WERI-Rb-1 (cell line): ENCODE measurements at regions not wholly inside any gene's neighbourhood (a gene's known extent, or its start where the extent isn't known, plus 50 kb on each side); places are given as distances from the start of the nearest gene placed in this dataset.

Source experiments
- DNase-seq: peaks from one replicate; pipeline ENCODE4 v3.0.0-alpha.2; 2020
- H3K27ac ChIP-seq: fragments of 250-450 bp; sonication (Bioruptor Pico); 2 replicates; pipeline ENCODE4 v1.5.1; 2020; ENCODE audit warnings: mild to moderate bottlenecking, moderate library complexity
- H3K27me3 ChIP-seq: fragments of 250-450 bp; sonication (Bioruptor Pico); 2 replicates; pipeline ENCODE4 v1.5.1; 2021; ENCODE audit warnings: mild to moderate bottlenecking, low read depth, moderate library complexity; ENCODE audit not compliant: insufficient read depth, severe bottlenecking
- H3K36me3 ChIP-seq: fragments of 250-450 bp; sonication (Bioruptor Pico); 2 replicates; pipeline ENCODE4 v1.5.1; 2020; ENCODE audit warnings: mild to moderate bottlenecking, moderate library complexity
- H3K4me3 ChIP-seq: 2 replicates; pipeline ENCODE4 v1.5.1; 2011; ENCODE audit warnings: low read depth, mild to moderate bottlenecking, control low read depth, low read length
- H3K9me3 ChIP-seq: fragments of 250-450 bp; sonication (Bioruptor Pico); 2 replicates; pipeline ENCODE4 v1.5.1; 2021; ENCODE audit warnings: mild to moderate bottlenecking, moderate library complexity; ENCODE audit not compliant: severe bottlenecking
- CTCF ChIP-seq: IDR thresholded peaks from 2 replicates; pipeline ENCODE4 v1.5.1; 2011; ENCODE audit warnings: low read depth, mild to moderate bottlenecking, control low read depth, inconsistent platforms, low read length

- Histone ChIP-seq H3K27me3 (no peaks in the 10 kb centered on the region), H3K36me3 (no peaks in the 10 kb centered on the region), H3K4me3 (no peak overlapping the region), H3K27ac (no peak overlapping the region), H3K9me3 (no peaks in the 10 kb centered on the region)
- TF ChIP-seq CTCF = no peak
- no peak for DNase-seq
Observed at GRCh38 chr4:131258361-131258760, 1890.7 kb upstream of the PCDH10 start.

- H3K4me3 ChIP-seq = no peak overlapping the region
- no peak for DNase-seq
- H3K36me3 ChIP-seq = no peaks in the 10 kb centered on the region
- peaks cover 4% of the 10 kb centered on the region for H3K9me3 ChIP-seq
- TF ChIP-seq CTCF = no peak
- no peak overlapping the region for H3K27ac ChIP-seq
- H3K27me3 ChIP-seq = no peaks in the 10 kb centered on the region
Observed at GRCh38 chr4:131288441-131288840, 1860.7 kb upstream of the PCDH10 start.

- Histone ChIP-seq H3K27ac (no peak overlapping the region), H3K27me3 (no peaks in the 10 kb centered on the region), H3K36me3 (no peaks in the 10 kb centered on the region), H3K4me3 (no peak overlapping the region), H3K9me3 (no peaks in the 10 kb centered on the region)
- DNase-seq = no peak
- TF ChIP-seq CTCF = no peak
Observed at GRCh38 chr4:131296192-131296591, 1852.9 kb upstream of the PCDH10 start.

- Histone ChIP-seq H3K36me3 (no peaks in the 10 kb centered on the region), H3K4me3 (no peak overlapping the region), H3K9me3 (no peaks in the 10 kb centered on the region), H3K27ac (no peak overlapping the region), H3K27me3 (no peaks in the 10 kb centered on the region)
- no peak for DNase-seq
- no peak for TF ChIP-seq CTCF
Observed at GRCh38 chr4:131302108-131302507, 1847.0 kb upstream of the PCDH10 start.

- Histone ChIP-seq H3K36me3 (no peaks in the 10 kb centered on the region), H3K27me3 (no peaks in the 10 kb centered on the region), H3K27ac (no peak overlapping the region), H3K9me3 (no peaks in the 10 kb centered on the region), H3K4me3 (no peak overlapping the region)
- no peak for DNase-seq
- TF ChIP-seq CTCF = no peak
Observed at GRCh38 chr4:131304686-131305085, 1844.4 kb upstream of the PCDH10 start.

GRCh38 chr4:131309628-131310027 is 1839.5 kb upstream of the PCDH10 start:
- no peaks in the 10 kb centered on the region for H3K27me3 ChIP-seq
- H3K9me3 ChIP-seq = no peaks in the 10 kb centered on the region
- H3K27ac ChIP-seq = no peak overlapping the region
- no peaks in the 10 kb centered on the region for H3K36me3 ChIP-seq
- no peak overlapping the region for H3K4me3 ChIP-seq
- no peak for TF ChIP-seq CTCF
- no peak for DNase-seq
